ENCODE measurements at regions not wholly inside any gene's neighbourhood (a gene's known extent, or its start where the extent isn't known, plus 50 kb on each side); places are given as distances from the start of the nearest gene placed in this dataset.

GRCh38 chr3:33971055-33971454 is 172.6 kb downstream of the PDCD6IP start:
- Histone ChIP-seq H3K4me1 (no peaks in the 10 kb centered on the region), H3K36me3 (no peaks in the 10 kb centered on the region), H3K27ac (no peak overlapping the region), H3K4me3 (no peak overlapping the region), H3K9me3 (peaks cover 0 to 14% (median 0%) of the 10 kb centered on the region in 12 donors), H3K27me3 (no peaks in the 10 kb centered on the region)
- WGBS, 4 donors: 98 to 100% (median 100%) methylated on average over 1 of the region's 1 CpG
- ATAC-seq (no peak), DNase-seq (no peak)
- TF ChIP-seq POLR2A (IDR thresholded peaks at IDR 0.05) (no peak), CTCF (IDR thresholded peaks at IDR 0.05) (no peak)
- intact Hi-C loops (cut with DNase I): no loop called here

GRCh38 chr3:33975463-33975862 is 177.0 kb downstream of the PDCD6IP start:
- no peak overlapping the region for H3K27ac ChIP-seq
- no peaks in the 10 kb centered on the region for H3K4me1 ChIP-seq
- no peak for TF ChIP-seq POLR2A (IDR thresholded peaks at IDR 0.05)
- no peak for TF ChIP-seq CTCF (IDR thresholded peaks at IDR 0.05)
- WGBS, 4 donors: 91 to 93% (median 92%) methylated on average over 4 of the region's 4 CpGs
- H3K9me3 ChIP-seq: peaks cover 0 to 6% (median 0%) of the 10 kb centered on the region in 12 donors
- no peaks in the 10 kb centered on the region for H3K36me3 ChIP-seq
- intact Hi-C loops (cut with DNase I): no loop called here
- DNase-seq: no peak
- ATAC-seq: no peak
- no peaks in the 10 kb centered on the region for H3K27me3 ChIP-seq
- no peak overlapping the region for H3K4me3 ChIP-seq

GRCh38 chr3:33977227-33977626 is 178.8 kb downstream of the PDCD6IP start:
- intact Hi-C loops (cut with DNase I): no loop called here
- H3K27ac ChIP-seq: no peak overlapping the region
- ATAC-seq (no peak), DNase-seq (no peak)
- no peaks in the 10 kb centered on the region for H3K4me1 ChIP-seq
- WGBS, 4 donors: 65 to 81% (median 72%) methylated on average over 2 of the region's 2 CpGs
- TF ChIP-seq POLR2A (IDR thresholded peaks at IDR 0.05) (no peak), CTCF (IDR thresholded peaks at IDR 0.05) (no peak)
- H3K36me3 ChIP-seq: no peaks in the 10 kb centered on the region
- H3K27me3 ChIP-seq: no peaks in the 10 kb centered on the region
- H3K9me3 ChIP-seq: no peaks in the 10 kb centered on the region
- no peak overlapping the region for H3K4me3 ChIP-seq

GRCh38 chr3:33980252-33980651 is 181.8 kb downstream of the PDCD6IP start:
- no peak for ATAC-seq
- peak in 6 of 12 donors; percentile 25 to 50 (median 42) for TF ChIP-seq CTCF (IDR thresholded peaks at IDR 0.05)
- no peak for TF ChIP-seq POLR2A (IDR thresholded peaks at IDR 0.05)
- Histone ChIP-seq H3K36me3 (no peaks in the 10 kb centered on the region), H3K4me1 (no peaks in the 10 kb centered on the region), H3K27ac (no peak overlapping the region), H3K4me3 (no peak overlapping the region), H3K27me3 (no peaks in the 10 kb centered on the region), H3K9me3 (peaks cover 0 to 3% (median 0%) of the 10 kb centered on the region in 12 donors)
- no peak for DNase-seq
- 17 to 44% (median 28%) methylated on average over 3 of the region's 3 CpGs for WGBS, 4 donors
- intact Hi-C loops (cut with DNase I): loop anchor here in 1 of 10 donors (5.0 kb wide), 1 partner anchor 697 kb away; no protein-coding TSS in a partner anchor
